Astrocyte (in vitro differentiated cells and primary cell): ENCODE measurements at regions not wholly inside any gene's neighbourhood (a gene's known extent, or its start where the extent isn't known, plus 50 kb on each side); places are given as distances from the start of the nearest gene placed in this dataset.

ENCODE experiments used
- DNase-seq: peaks from one replicate; pipeline ENCODE4 v3.0.0-alpha.2; 2010; ENCODE audit warnings: low read depth
- FAIRE-seq: peaks from 2 replicates; lab custom pipeline; 2011; peaks lifted over from hg19 to GRCh38; lab: Jason Lieb, UNC
- H2AFZ ChIP-seq: 2 replicates; pipeline ENCODE4 v1.6.0; 2012; ENCODE audit warnings: low read depth, low read length, inconsistent platforms
- H3K27ac ChIP-seq: 2 replicates; pipeline ENCODE4 v1.5.1; 2011; ENCODE audit warnings: low read depth, low read length, inconsistent platforms
- H3K27me3 ChIP-seq: 2 replicates; pipeline ENCODE4 v1.6.0; 2011; ENCODE audit warnings: low read length, inconsistent platforms; ENCODE audit not compliant: insufficient read depth
- H3K36me3 ChIP-seq: 2 replicates; pipeline ENCODE4 v1.5.1; 2011; ENCODE audit warnings: low read length, inconsistent platforms; ENCODE audit not compliant: insufficient read depth
- H3K4me1 ChIP-seq: 2 replicates; pipeline ENCODE4 v1.5.1; 2011; ENCODE audit warnings: low read length, inconsistent platforms; ENCODE audit not compliant: insufficient read depth
- H3K4me2 ChIP-seq: 2 replicates; pipeline ENCODE4 v1.6.0; 2012; ENCODE audit warnings: low read length, inconsistent platforms
- H3K4me3 ChIP-seq: 2 replicates; pipeline ENCODE4 v1.5.1; 2011; ENCODE audit warnings: low read depth, mild to moderate bottlenecking, low read length, inconsistent platforms; ENCODE audit not compliant: insufficient read depth
- H3K79me2 ChIP-seq: 2 replicates; pipeline ENCODE4 v1.6.0; 2012; ENCODE audit warnings: mild to moderate bottlenecking, low read length, inconsistent platforms; ENCODE audit not compliant: insufficient read depth
- H3K9ac ChIP-seq: 2 replicates; pipeline ENCODE4 v1.6.0; 2012; ENCODE audit warnings: mild to moderate bottlenecking, low read length, inconsistent platforms
- H3K9me3 ChIP-seq: 2 replicates; pipeline ENCODE4 v1.5.1; 2012; ENCODE audit warnings: low read depth, mild to moderate bottlenecking, low read length, inconsistent platforms; ENCODE audit not compliant: insufficient read depth
- H4K20me1 ChIP-seq: 2 replicates; pipeline ENCODE4 v1.6.0; 2012; ENCODE audit warnings: low read length, inconsistent platforms; ENCODE audit not compliant: insufficient read depth
- H3K27ac Mint-ChIP-seq: one replicate; pipeline ENCODE4 v1.8.0; 2021; ENCODE audit warnings: mild to moderate bottlenecking, mixed read lengths; ENCODE audit not compliant: unreplicated experiment
- H3K27me3 Mint-ChIP-seq: one replicate; pipeline ENCODE4 v1.8.0; 2021; ENCODE audit warnings: low read depth, mixed read lengths; ENCODE audit not compliant: unreplicated experiment
- H3K36me3 Mint-ChIP-seq: one replicate; pipeline ENCODE4 v1.8.0; 2021; ENCODE audit warnings: low read depth, mixed read lengths; ENCODE audit not compliant: unreplicated experiment
- H3K4me1 Mint-ChIP-seq: one replicate; pipeline ENCODE4 v1.8.0; 2021; ENCODE audit warnings: low read depth, mixed read lengths; ENCODE audit not compliant: unreplicated experiment
- H3K4me3 Mint-ChIP-seq: one replicate; pipeline ENCODE4 v1.8.0; 2021; ENCODE audit warnings: mild to moderate bottlenecking, moderate library complexity, mixed read lengths; ENCODE audit not compliant: unreplicated experiment
- H3K9me3 Mint-ChIP-seq: one replicate; pipeline ENCODE4 v1.8.0; 2021; ENCODE audit warnings: mild to moderate bottlenecking, mixed read lengths; ENCODE audit not compliant: unreplicated experiment
- EZH2 ChIP-seq: IDR thresholded peaks from 2 replicates; pipeline ENCODE4 v1.6.1; 2012; ENCODE audit warnings: mild to moderate bottlenecking, low read length, inconsistent platforms; ENCODE audit not compliant: insufficient read depth
- TF ChIP-seq, protein P1 (sequence below): IDR thresholded peaks from 2 replicates; pipeline ENCODE4 v1.5.1; 2011; ENCODE audit warnings: low read depth, mild to moderate bottlenecking, inconsistent platforms, low read length, moderate library complexity; ENCODE audit not compliant: insufficient read depth

DNA sequence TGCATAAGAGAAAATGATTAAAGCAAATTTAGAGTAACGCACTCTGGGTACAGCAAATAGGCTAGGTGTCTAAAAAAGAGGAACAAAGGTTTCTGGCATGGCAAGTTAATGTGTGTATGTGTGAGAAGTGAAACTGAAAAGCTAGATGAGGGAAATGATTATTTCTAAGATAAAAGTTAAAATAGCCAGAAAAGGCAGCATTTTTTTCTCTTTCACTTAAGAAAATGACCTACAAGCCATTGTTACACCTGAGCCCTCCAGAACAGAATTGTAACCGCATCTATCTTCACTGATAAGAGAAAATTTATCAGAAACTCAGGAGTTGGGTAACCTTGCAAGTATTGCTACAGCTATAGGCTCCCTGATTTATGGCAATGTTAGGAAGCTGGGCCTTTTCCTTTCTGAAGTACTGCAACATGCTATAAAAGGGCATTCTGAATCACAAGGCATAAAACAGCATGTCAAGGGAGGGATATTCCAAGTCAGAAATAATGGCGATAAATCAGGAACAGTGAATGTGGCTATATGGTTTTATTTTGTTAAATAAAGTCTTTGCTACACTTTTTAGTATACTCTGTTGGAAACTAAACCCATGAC, 395.3 kb downstream of the TBC1D32 start:
- Mint-ChIP-seq H3K27me3 (no peaks in the 10 kb centered on the region), H3K4me3 (no peak overlapping the region), H3K36me3 (no peaks in the 10 kb centered on the region), H3K27ac (no peak overlapping the region), H3K4me1 (no peaks in the 10 kb centered on the region), H3K9me3 (no peaks in the 10 kb centered on the region)
- H2AFZ ChIP-seq: no peak overlapping the region
- H4K20me1 ChIP-seq: no peaks in the 10 kb centered on the region
- H3K79me2 ChIP-seq: no peaks in the 10 kb centered on the region
- no peak overlapping the region for H3K4me2 ChIP-seq
- no peak overlapping the region for H3K9ac ChIP-seq
- no peaks in the 10 kb centered on the region for H3K27me3 ChIP-seq
- TF ChIP-seq EZH2: no peak
- TF ChIP-seq, protein P1, sequence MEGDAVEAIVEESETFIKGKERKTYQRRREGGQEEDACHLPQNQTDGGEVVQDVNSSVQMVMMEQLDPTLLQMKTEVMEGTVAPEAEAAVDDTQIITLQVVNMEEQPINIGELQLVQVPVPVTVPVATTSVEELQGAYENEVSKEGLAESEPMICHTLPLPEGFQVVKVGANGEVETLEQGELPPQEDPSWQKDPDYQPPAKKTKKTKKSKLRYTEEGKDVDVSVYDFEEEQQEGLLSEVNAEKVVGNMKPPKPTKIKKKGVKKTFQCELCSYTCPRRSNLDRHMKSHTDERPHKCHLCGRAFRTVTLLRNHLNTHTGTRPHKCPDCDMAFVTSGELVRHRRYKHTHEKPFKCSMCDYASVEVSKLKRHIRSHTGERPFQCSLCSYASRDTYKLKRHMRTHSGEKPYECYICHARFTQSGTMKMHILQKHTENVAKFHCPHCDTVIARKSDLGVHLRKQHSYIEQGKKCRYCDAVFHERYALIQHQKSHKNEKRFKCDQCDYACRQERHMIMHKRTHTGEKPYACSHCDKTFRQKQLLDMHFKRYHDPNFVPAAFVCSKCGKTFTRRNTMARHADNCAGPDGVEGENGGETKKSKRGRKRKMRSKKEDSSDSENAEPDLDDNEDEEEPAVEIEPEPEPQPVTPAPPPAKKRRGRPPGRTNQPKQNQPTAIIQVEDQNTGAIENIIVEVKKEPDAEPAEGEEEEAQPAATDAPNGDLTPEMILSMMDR: no peak
- no peaks in the 10 kb centered on the region for H3K9me3 ChIP-seq
- no peak overlapping the region for H3K27ac ChIP-seq
- H3K4me1 ChIP-seq: no peaks in the 10 kb centered on the region
- FAIRE-seq (no peak), DNase-seq (no peak)
- no peaks in the 10 kb centered on the region for H3K36me3 ChIP-seq
- no peak overlapping the region for H3K4me3 ChIP-seq

DNA sequence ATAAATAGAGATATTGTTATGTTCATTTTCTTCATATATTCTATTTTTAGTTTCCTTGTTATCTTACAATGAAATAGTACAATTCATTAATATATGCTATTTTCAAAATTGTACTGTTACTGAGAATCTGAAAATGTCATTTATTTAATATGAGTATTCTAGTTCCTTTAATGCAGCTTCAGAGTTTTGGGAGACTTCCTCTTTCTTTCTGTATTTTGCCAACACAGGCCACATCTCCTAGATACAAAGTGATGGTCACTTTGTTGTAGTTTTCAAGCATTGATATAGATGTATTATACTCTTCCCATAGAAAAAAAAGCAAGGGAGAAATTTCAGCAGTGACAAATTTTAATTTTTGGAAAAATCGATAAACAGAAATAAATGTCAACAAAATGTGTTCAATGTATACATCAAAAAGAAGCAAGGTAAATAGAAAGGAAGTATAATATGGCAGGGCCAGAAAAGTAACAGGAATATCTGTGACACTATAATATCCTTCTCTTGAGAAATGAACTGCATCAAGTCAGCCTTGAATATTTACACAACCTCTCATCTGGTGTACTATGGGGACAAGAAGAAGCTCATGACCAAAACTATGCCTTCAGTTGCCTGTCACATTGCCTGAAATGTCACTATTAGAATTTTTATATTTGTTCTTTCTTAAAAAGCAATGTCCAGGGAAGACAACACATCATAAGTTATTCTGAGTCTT, 396.0 kb downstream of the TBC1D32 start:
- H3K36me3 ChIP-seq: no peaks in the 10 kb centered on the region

More for the DNA sequence above, 396.0 kb downstream of the TBC1D32 start:
- TF ChIP-seq, protein P1: no peak
- TF ChIP-seq EZH2: no peak
- no peak for DNase-seq
- no peaks in the 10 kb centered on the region for H3K9me3 ChIP-seq
- H3K9me3 Mint-ChIP-seq: no peaks in the 10 kb centered on the region
- H3K27me3 ChIP-seq: no peaks in the 10 kb centered on the region
- no peak overlapping the region for H3K4me3 Mint-ChIP-seq
- FAIRE-seq: no peak
- H3K4me1 ChIP-seq: no peaks in the 10 kb centered on the region
- H3K9ac ChIP-seq: no peak overlapping the region
- H4K20me1 ChIP-seq: no peaks in the 10 kb centered on the region
- H3K4me2 ChIP-seq: no peak overlapping the region
- no peak overlapping the region for H3K27ac Mint-ChIP-seq
- H3K4me3 ChIP-seq: no peak overlapping the region
- no peaks in the 10 kb centered on the region for H3K36me3 Mint-ChIP-seq
- H3K79me2 ChIP-seq: no peaks in the 10 kb centered on the region
- no peaks in the 10 kb centered on the region for H3K4me1 Mint-ChIP-seq
- no peak overlapping the region for H3K27ac ChIP-seq
- no peak overlapping the region for H2AFZ ChIP-seq
- H3K27me3 Mint-ChIP-seq: no peaks in the 10 kb centered on the region
